ENCODE measurements at regions not wholly inside any gene's neighbourhood (a gene's known extent, or its start where the extent isn't known, plus 50 kb on each side); places are given as distances from the start of the nearest gene placed in this dataset.

- no peak overlapping the region for H3K4me3 ChIP-seq (ENCODE audit: low read depth, low read length)
- TF ChIP-seq CTCF (IDR thresholded peaks at IDR 0.05; ENCODE audit: insufficient read depth, low read length): no peak
- no peak for DNase-seq (ENCODE audit: low read depth)
Observed at GRCh38 chr15:77775837-77776236, 143.1 kb upstream of the LINGO1 start.

- no peak for TF ChIP-seq CTCF (IDR thresholded peaks at IDR 0.05; ENCODE audit: insufficient read depth, low read length)
- no peak overlapping the region for H3K4me3 ChIP-seq (ENCODE audit: low read depth, low read length)
- no peak for DNase-seq (ENCODE audit: low read depth)
Observed at GRCh38 chr15:77775373-77775772, 142.7 kb upstream of the LINGO1 start.

GRCh38 chr15:77774350-77774749 is 141.6 kb upstream of the LINGO1 start:
- TF ChIP-seq CTCF (IDR thresholded peaks at IDR 0.05; ENCODE audit: insufficient read depth, low read length): no peak
- H3K4me3 ChIP-seq (ENCODE audit: low read depth, low read length): no peak overlapping the region
- no peak for DNase-seq (ENCODE audit: low read depth)

GRCh38 chr15:77773903-77774302 is 141.2 kb upstream of the LINGO1 start:
- H3K4me3 ChIP-seq (ENCODE audit: low read depth, low read length): no peak overlapping the region
- DNase-seq (ENCODE audit: low read depth): no peak
- TF ChIP-seq CTCF (IDR thresholded peaks at IDR 0.05; ENCODE audit: insufficient read depth, low read length): no peak

- DNase-seq (ENCODE audit: low read depth): no peak
- no peak for TF ChIP-seq CTCF (IDR thresholded peaks at IDR 0.05; ENCODE audit: insufficient read depth, low read length)
- no peak overlapping the region for H3K4me3 ChIP-seq (ENCODE audit: low read depth, low read length)
Observed at GRCh38 chr15:77772641-77773402, 140.1 kb upstream of the LINGO1 start.

- H3K4me3 ChIP-seq (ENCODE audit: low read depth, low read length): no peak overlapping the region
- DNase-seq (ENCODE audit: low read depth): no peak
- no peak for TF ChIP-seq CTCF (IDR thresholded peaks at IDR 0.05; ENCODE audit: insufficient read depth, low read length)
Observed at GRCh38 chr15:77771616-77772015, 138.9 kb upstream of the LINGO1 start.

GRCh38 chr15:77769700-77770099 is 137.0 kb upstream of the LINGO1 start:
- no peak overlapping the region for H3K4me3 ChIP-seq (ENCODE audit: low read depth, low read length)
- DNase-seq (ENCODE audit: low read depth): no peak
- TF ChIP-seq CTCF (IDR thresholded peaks at IDR 0.05; ENCODE audit: insufficient read depth, low read length): no peak
